ENCODE measurements at regions not wholly inside any gene's neighbourhood (a gene's known extent, or its start where the extent isn't known, plus 50 kb on each side); places are given as distances from the start of the nearest gene placed in this dataset.

GRCh38 chr3:76554707-76555106 is 485.2 kb upstream of the ROBO2 start:
- H3K4me1 ChIP-seq (replicated peaks in 1 of 2): no peaks in the 10 kb centered on the region
- no peaks in the 10 kb centered on the region for H3K27me3 ChIP-seq
- TF ChIP-seq POLR2A (IDR thresholded peaks at IDR 0.05) (no peak), CTCF (IDR thresholded peaks at IDR 0.05) (no peak)
- H3K27ac ChIP-seq: no peak overlapping the region
- no peak for DNase-seq
- no peaks in the 10 kb centered on the region for H3K9me3 ChIP-seq (replicated peaks in 1 of 3)
- no peaks in the 10 kb centered on the region for H3K36me3 ChIP-seq (replicated peaks in 1 of 2)
- WGBS, 4 donors: 14 to 20% (median 18%) methylated on average over 2 of the region's 2 CpGs
- intact Hi-C loops (cut with DNase I): no loop called here
- no peak overlapping the region for H3K4me3 ChIP-seq

- Histone ChIP-seq H3K9me3 (replicated peaks in 1 of 3) (no peaks in the 10 kb centered on the region), H3K27me3 (no peaks in the 10 kb centered on the region), H3K27ac (no peak overlapping the region), H3K4me1 (replicated peaks in 1 of 2) (no peaks in the 10 kb centered on the region), H3K36me3 (replicated peaks in 1 of 2) (no peaks in the 10 kb centered on the region), H3K4me3 (no peak overlapping the region)
- DNase-seq: no peak
- no peak for TF ChIP-seq POLR2A (IDR thresholded peaks at IDR 0.05)
- TF ChIP-seq CTCF (IDR thresholded peaks at IDR 0.05): no peak
- intact Hi-C loops (cut with DNase I): no loop called here
- WGBS, 4 donors: 28 to 34% (median 32%) methylated on average over 2 of the region's 2 CpGs
Measured at GRCh38 chr3:76561494-76562236, 478.2 kb upstream of the ROBO2 start.

GRCh38 chr3:76565496-76566210 is 474.2 kb upstream of the ROBO2 start:
- WGBS, 4 donors: 83 to 92% (median 86%) methylated on average over 5 of the region's 5 CpGs
- Histone ChIP-seq H3K27ac (no peak overlapping the region), H3K9me3 (replicated peaks in 1 of 3) (no peaks in the 10 kb centered on the region), H3K36me3 (replicated peaks in 1 of 2) (no peaks in the 10 kb centered on the region), H3K4me3 (no peak overlapping the region), H3K4me1 (replicated peaks in 1 of 2) (no peaks in the 10 kb centered on the region), H3K27me3 (no peaks in the 10 kb centered on the region)
- intact Hi-C loops (cut with DNase I): no loop called here
- TF ChIP-seq POLR2A (IDR thresholded peaks at IDR 0.05) (no peak), CTCF (IDR thresholded peaks at IDR 0.05) (no peak)
- DNase-seq: no peak

GRCh38 chr3:76566211-76566534 is 473.7 kb upstream of the ROBO2 start:
- DNase-seq: no peak
- Histone ChIP-seq H3K4me3 (no peak overlapping the region), H3K4me1 (replicated peaks in 1 of 2) (no peaks in the 10 kb centered on the region), H3K36me3 (replicated peaks in 1 of 2) (no peaks in the 10 kb centered on the region), H3K27me3 (no peaks in the 10 kb centered on the region), H3K9me3 (replicated peaks in 1 of 3) (no peaks in the 10 kb centered on the region), H3K27ac (no peak overlapping the region)
- intact Hi-C loops (cut with DNase I): no loop called here
- TF ChIP-seq CTCF (IDR thresholded peaks at IDR 0.05) (no peak), POLR2A (IDR thresholded peaks at IDR 0.05) (no peak)
- 70 to 89% (median 75%) methylated on average over 2 of the region's 2 CpGs for WGBS, 4 donors
